Smooth muscle cell (in vitro differentiated cells): ENCODE measurements at regions not wholly inside any gene's neighbourhood (a gene's known extent, or its start where the extent isn't known, plus 50 kb on each side); places are given as distances from the start of the nearest gene placed in this dataset.
A peak's percentile ranks its signal among the peaks of the same experiment; 100 is the strongest.

Experiments used
- DNase-seq: peaks from one replicate; lab custom pipeline; 2025; ENCODE audit not compliant: unreplicated experiment; lab: John Stamatoyannopoulos, UW
- H2AFZ ChIP-seq: fragments of 200-600 bp; sonication (generic); 2 replicates; pipeline ENCODE4 v1.6.0; 2016; ENCODE audit warnings: antibody characterized with exemption, low read depth, mild to moderate bottlenecking
- H3F3A ChIP-seq: fragments of 200-600 bp; sonication (generic); 2 replicates; pipeline ENCODE4 v1.6.0; 2017; ENCODE audit warnings: antibody characterized with exemption, low read depth
- H3K27ac ChIP-seq: fragments of 200-600 bp; sonication (generic); 2 replicates; pipeline ENCODE4 v1.5.1; 2016; ENCODE audit warnings: low read depth, mild to moderate bottlenecking
- H3K27me3 ChIP-seq: fragments of 200-600 bp; sonication (generic); 2 replicates; pipeline ENCODE4 v1.6.1; 2016; ENCODE audit warnings: low read depth, mild to moderate bottlenecking
- H3K36me3 ChIP-seq: fragments of 200-600 bp; sonication (generic); 2 replicates; pipeline ENCODE4 v1.5.1; 2016; ENCODE audit warnings: low read depth
- H3K4me1 ChIP-seq: fragments of 200-600 bp; sonication (generic); 2 replicates; pipeline ENCODE4 v1.5.1; 2016; ENCODE audit warnings: low read depth
- H3K4me2 ChIP-seq: fragments of 200-600 bp; sonication (generic); 2 replicates; pipeline ENCODE4 v1.6.0; 2016; ENCODE audit warnings: mild to moderate bottlenecking
- H3K4me3 ChIP-seq: fragments of 200-600 bp; sonication (generic); 2 replicates; pipeline ENCODE4 v1.5.1; 2016; ENCODE audit warnings: mild to moderate bottlenecking
- H3K79me2 ChIP-seq: fragments of 200-600 bp; sonication (generic); 2 replicates; pipeline ENCODE4 v1.6.0; 2016; ENCODE audit warnings: low read depth, mild to moderate bottlenecking
- H3K9ac ChIP-seq: fragments of 200-600 bp; sonication (generic); 2 replicates; pipeline ENCODE4 v1.6.0; 2016; ENCODE audit warnings: low read depth
- H3K9me3 ChIP-seq: fragments of 200-600 bp; sonication (generic); replicated peaks from 2 replicates; pipeline ENCODE4 v1.5.1; 2016; ENCODE audit warnings: low read depth
- H4K20me1 ChIP-seq: fragments of 200-600 bp; sonication (generic); 2 replicates; pipeline ENCODE4 v1.6.0; 2016; ENCODE audit warnings: low read depth
- WGBS: methylation state at CpG from one replicate; pipeline ENCODE4 v1.1.7; 2016; ENCODE audit warnings: low lambda C conversion rate; 5-methylcytosine and 5-hydroxymethylcytosine counted together
- TF ChIP-seq, protein P1 (sequence below): fragments of 200-600 bp; sonication (generic); IDR thresholded peaks from 2 replicates; pipeline ENCODE4 v1.5.1; 2017; ENCODE audit warnings: borderline replicate concordance, mild to moderate bottlenecking, antibody characterized with exemption; ENCODE audit not compliant: insufficient read depth, poor library complexity, severe bottlenecking

DNA sequence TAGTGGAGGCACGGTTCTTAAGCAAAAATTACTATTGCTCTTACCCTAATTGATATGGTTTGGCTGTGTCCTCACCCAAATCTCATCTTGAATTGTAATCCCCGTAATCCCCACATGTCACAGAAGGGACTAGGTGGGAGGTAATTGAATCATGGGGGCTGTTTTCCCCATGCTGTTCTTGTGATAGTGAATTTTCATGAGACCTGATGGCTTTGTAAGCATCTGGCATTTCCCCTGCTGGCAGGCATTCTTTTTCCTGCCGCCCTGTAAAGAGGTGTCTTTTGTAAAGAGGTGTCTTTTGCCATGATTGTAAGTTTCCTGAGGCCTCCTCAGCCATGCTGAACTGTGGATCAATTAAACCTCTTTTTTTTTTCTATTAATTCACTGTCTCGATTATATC lies 1691.8 kb upstream of the SLC39A10 start:
- Histone ChIP-seq H3K4me2 (no peak overlapping the region), H4K20me1 (no peaks in the 10 kb centered on the region), H3K9me3 (no peaks in the 10 kb centered on the region), H3K27ac (no peak overlapping the region), H3K9ac (no peak overlapping the region), H3K4me1 (peaks cover 10% of the 10 kb centered on the region), H3K27me3 (no peaks in the 10 kb centered on the region), H3K36me3 (no peaks in the 10 kb centered on the region), H3K4me3 (no peak overlapping the region), H2AFZ (no peak overlapping the region), H3F3A (no peaks in the 10 kb centered on the region), H3K79me2 (no peaks in the 10 kb centered on the region)
- DNase-seq, result no peak
- TF ChIP-seq, protein P1, sequence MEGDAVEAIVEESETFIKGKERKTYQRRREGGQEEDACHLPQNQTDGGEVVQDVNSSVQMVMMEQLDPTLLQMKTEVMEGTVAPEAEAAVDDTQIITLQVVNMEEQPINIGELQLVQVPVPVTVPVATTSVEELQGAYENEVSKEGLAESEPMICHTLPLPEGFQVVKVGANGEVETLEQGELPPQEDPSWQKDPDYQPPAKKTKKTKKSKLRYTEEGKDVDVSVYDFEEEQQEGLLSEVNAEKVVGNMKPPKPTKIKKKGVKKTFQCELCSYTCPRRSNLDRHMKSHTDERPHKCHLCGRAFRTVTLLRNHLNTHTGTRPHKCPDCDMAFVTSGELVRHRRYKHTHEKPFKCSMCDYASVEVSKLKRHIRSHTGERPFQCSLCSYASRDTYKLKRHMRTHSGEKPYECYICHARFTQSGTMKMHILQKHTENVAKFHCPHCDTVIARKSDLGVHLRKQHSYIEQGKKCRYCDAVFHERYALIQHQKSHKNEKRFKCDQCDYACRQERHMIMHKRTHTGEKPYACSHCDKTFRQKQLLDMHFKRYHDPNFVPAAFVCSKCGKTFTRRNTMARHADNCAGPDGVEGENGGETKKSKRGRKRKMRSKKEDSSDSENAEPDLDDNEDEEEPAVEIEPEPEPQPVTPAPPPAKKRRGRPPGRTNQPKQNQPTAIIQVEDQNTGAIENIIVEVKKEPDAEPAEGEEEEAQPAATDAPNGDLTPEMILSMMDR, result no peak
- 79% methylated on average over 4 of the region's 4 CpGs for WGBS

DNA sequence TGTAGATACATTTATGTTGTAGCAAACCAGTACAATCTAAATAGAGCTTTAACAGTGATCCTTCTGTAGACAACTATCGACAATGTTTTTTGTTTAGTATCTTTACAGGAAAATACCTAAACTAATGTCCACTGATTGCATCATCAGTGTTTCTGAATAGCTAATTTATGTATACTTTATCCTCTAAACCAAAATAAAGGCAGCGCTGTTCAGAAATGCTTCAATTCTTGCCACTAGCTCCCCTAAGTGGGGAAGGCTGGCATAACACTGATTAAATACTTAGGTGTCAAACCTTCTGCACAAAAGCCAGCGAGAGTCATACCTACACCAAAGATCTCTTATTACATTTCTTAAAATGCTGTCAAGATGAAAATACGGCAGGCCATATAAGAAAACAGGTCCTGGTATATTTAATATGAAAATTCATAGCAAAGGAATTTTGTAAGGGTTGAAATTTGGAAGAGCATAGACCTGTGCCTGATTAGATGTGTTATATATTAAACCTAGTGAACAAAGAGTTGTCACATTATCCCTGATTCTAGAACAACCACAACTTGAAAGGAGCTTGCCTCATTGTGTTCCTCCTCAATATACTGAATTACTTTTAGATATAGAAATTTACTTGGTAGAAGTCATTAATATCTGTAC lies 1693.4 kb upstream of the SLC39A10 start:
- Histone ChIP-seq H3K4me3 (no peak overlapping the region), H3K9ac (no peak overlapping the region), H4K20me1 (no peaks in the 10 kb centered on the region), H3K27ac (no peak overlapping the region), H3K36me3 (no peaks in the 10 kb centered on the region), H3F3A (no peaks in the 10 kb centered on the region), H3K4me1 (peaks cover 10% of the 10 kb centered on the region), H3K9me3 (no peaks in the 10 kb centered on the region), H3K4me2 (no peak overlapping the region), H2AFZ (no peak overlapping the region), H3K27me3 (no peaks in the 10 kb centered on the region), H3K79me2 (no peaks in the 10 kb centered on the region)
- no peak for DNase-seq
- 39% methylated on average over 4 of the region's 4 CpGs for WGBS
- TF ChIP-seq, protein P1, result peak; percentile 57

DNA sequence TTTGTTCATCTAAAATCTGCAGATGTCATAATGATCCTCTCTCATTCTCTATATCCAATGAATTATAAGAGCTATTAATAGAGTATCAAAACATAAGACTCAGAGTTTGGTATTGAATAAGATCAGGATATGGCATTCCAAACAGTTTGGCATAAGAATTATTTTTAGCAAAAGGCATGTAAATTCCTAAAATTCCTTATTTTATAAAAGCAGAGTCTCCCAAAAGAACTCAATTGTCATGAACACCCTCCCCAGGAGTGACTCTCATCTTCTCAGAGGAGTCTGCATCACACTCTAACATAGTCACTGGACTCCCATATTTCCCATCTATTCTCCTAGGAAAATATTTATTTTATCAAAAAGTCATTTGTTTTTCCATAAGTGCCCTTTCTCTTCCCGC lies 1710.2 kb upstream of the SLC39A10 start:
- Histone ChIP-seq H3K79me2 (no peaks in the 10 kb centered on the region), H3K36me3 (no peaks in the 10 kb centered on the region), H3K4me3 (no peak overlapping the region), H3K4me1 (no peaks in the 10 kb centered on the region), H3K27me3 (no peaks in the 10 kb centered on the region), H3K9me3 (no peaks in the 10 kb centered on the region), H2AFZ (no peak overlapping the region), H3K9ac (no peak overlapping the region), H3K4me2 (no peak overlapping the region), H3F3A (no peaks in the 10 kb centered on the region), H3K27ac (no peak overlapping the region), H4K20me1 (no peaks in the 10 kb centered on the region)
- 92% methylated on average over 1 of the region's 1 CpG for WGBS
- TF ChIP-seq, protein P1, result no peak
- DNase-seq, result no peak

DNA sequence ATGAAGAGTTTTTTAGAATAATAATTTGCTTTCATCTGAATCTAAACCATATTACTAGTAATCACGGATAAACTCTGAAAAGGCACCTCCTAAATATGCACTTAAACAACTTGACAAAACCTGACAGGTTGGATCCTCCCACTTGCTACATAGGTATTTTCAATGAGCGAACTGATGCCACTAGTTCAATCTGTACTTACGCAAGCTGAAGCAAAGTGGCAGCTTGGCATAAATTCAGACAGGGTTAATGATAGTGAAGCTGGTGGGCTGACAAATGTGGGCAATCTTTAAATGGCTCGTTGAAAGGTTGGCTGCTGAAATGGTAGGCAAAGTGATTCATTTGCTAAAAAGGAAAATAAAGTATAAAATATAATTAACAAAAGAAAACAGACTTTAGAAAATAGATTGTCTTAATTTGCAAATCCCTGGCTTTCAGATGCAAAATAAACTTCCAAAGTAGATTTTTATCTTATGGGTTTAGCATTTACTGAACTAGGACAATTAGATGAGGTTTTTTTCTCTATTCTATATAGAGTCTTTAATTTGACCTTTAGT lies 1713.5 kb upstream of the SLC39A10 start:
- 77% methylated on average over 4 of the region's 4 CpGs for WGBS
- Histone ChIP-seq H3F3A (no peaks in the 10 kb centered on the region), H3K36me3 (no peaks in the 10 kb centered on the region), H3K4me3 (no peak overlapping the region), H3K27me3 (no peaks in the 10 kb centered on the region), H3K79me2 (no peaks in the 10 kb centered on the region), H3K27ac (no peak overlapping the region), H2AFZ (no peak overlapping the region), H3K9me3 (no peaks in the 10 kb centered on the region), H3K4me1 (no peaks in the 10 kb centered on the region), H3K4me2 (no peak overlapping the region), H3K9ac (no peak overlapping the region), H4K20me1 (no peaks in the 10 kb centered on the region)
- TF ChIP-seq, protein P1, result no peak
- no peak for DNase-seq
